ENCODE measurements at regions not wholly inside any gene's neighbourhood (a gene's known extent, or its start where the extent isn't known, plus 50 kb on each side); places are given as distances from the start of the nearest gene placed in this dataset.

DNA sequence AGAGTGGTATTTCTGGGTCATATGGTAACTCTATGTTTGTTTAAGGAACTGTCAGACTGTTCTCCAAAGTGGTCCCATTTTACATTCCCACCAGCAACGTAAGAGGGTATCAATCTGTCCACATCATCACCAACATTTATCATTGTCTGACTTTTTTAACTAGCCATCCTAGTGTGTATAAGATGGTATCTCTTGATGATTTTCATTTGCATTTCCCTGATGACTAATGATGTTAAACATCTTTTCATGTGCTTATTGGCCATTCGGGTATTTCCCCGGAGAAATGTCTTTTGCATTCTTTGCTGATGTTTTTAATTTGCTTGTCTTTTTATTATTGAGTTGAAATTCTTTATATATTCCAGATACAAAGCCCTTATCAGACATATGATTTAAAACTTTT lies 370.1 kb upstream of the NR5A2 start:
- DNase-seq = no peak
- Mint-ChIP-seq H3K4me1 (no peaks in the 10 kb centered on the region), H3K9me3 (no peaks in the 10 kb centered on the region), H3K27me3 (ENCODE audit: insufficient read depth) (no peaks in the 10 kb centered on the region), H3K36me3 (ENCODE audit: low read depth) (no peaks in the 10 kb centered on the region), H3K27ac (no peak overlapping the region), H3K4me3 (no peak overlapping the region)
- H3K36me3 ChIP-seq (ENCODE audit: control insufficient read depth, insufficient read depth, low read length) = no peaks in the 10 kb centered on the region
- H3K27me3 ChIP-seq (ENCODE audit: control insufficient read depth, insufficient read depth, low read length, poor library complexity, severe bottlenecking) = no peaks in the 10 kb centered on the region
- no peak overlapping the region for H3K27ac ChIP-seq (ENCODE audit: low read depth, low read length)
- no peak overlapping the region for H3K9ac ChIP-seq (ENCODE audit: extremely low read depth, low read length, poor library complexity, severe bottlenecking)
- no peak for TF ChIP-seq CTCF (conservative IDR thresholded peaks at IDR 0.05)
- WGBS, 2 experiments (ENCODE audit: insufficient coverage in 1 of 2, insufficient read length in 1 of 2) = 95% methylated on average over 3 of the region's 3 CpGs; no CpG with 5 or more reads in 1 of the 2 experiments
- no peaks in the 10 kb centered on the region for H3K9me3 ChIP-seq (ENCODE audit: control insufficient read depth, low read length)
- H3K4me1 ChIP-seq (ENCODE audit: control insufficient read depth, insufficient read depth, low read length) = no peaks in the 10 kb centered on the region
- no peak overlapping the region for H3K4me3 ChIP-seq (ENCODE audit: low read length)

GRCh38 chr1:199660071-199660470 lies 367.4 kb upstream of the NR5A2 start:
- Histone ChIP-seq H3K4me1 (ENCODE audit: control insufficient read depth, insufficient read depth, low read length) (no peaks in the 10 kb centered on the region), H3K9me3 (ENCODE audit: control insufficient read depth, low read length) (no peaks in the 10 kb centered on the region), H3K27ac (ENCODE audit: low read depth, low read length) (no peak overlapping the region), H3K9ac (ENCODE audit: extremely low read depth, low read length, poor library complexity, severe bottlenecking) (no peak overlapping the region), H3K27me3 (ENCODE audit: control insufficient read depth, insufficient read depth, low read length, poor library complexity, severe bottlenecking) (no peaks in the 10 kb centered on the region), H3K36me3 (ENCODE audit: control insufficient read depth, insufficient read depth, low read length) (no peaks in the 10 kb centered on the region), H3K4me3 (ENCODE audit: low read length) (no peak overlapping the region)
- H3K36me3 Mint-ChIP-seq (ENCODE audit: low read depth) = no peaks in the 10 kb centered on the region
- WGBS, 2 experiments (ENCODE audit: insufficient coverage in 1 of 2, insufficient read length in 1 of 2) = 100% methylated on average over 2 of the region's 2 CpGs; no CpG with 5 or more reads in 1 of the 2 experiments
- no peak for TF ChIP-seq CTCF (conservative IDR thresholded peaks at IDR 0.05)
- no peak for DNase-seq
- H3K9me3 Mint-ChIP-seq = no peaks in the 10 kb centered on the region
- H3K4me1 Mint-ChIP-seq = no peaks in the 10 kb centered on the region
- H3K27me3 Mint-ChIP-seq (ENCODE audit: insufficient read depth) = no peaks in the 10 kb centered on the region
- no peak overlapping the region for H3K27ac Mint-ChIP-seq
- H3K4me3 Mint-ChIP-seq = no peak overlapping the region

- H3K27me3 Mint-ChIP-seq (ENCODE audit: insufficient read depth) = no peaks in the 10 kb centered on the region
- no peaks in the 10 kb centered on the region for H3K9me3 Mint-ChIP-seq
- DNase-seq = no peak
- no peaks in the 10 kb centered on the region for H3K4me1 Mint-ChIP-seq
- Histone ChIP-seq H3K4me1 (ENCODE audit: control insufficient read depth, insufficient read depth, low read length) (no peaks in the 10 kb centered on the region), H3K9me3 (ENCODE audit: control insufficient read depth, low read length) (no peaks in the 10 kb centered on the region), H3K36me3 (ENCODE audit: control insufficient read depth, insufficient read depth, low read length) (no peaks in the 10 kb centered on the region), H3K27ac (ENCODE audit: low read depth, low read length) (no peak overlapping the region), H3K27me3 (ENCODE audit: control insufficient read depth, insufficient read depth, low read length, poor library complexity, severe bottlenecking) (no peaks in the 10 kb centered on the region), H3K4me3 (ENCODE audit: low read length) (no peak overlapping the region), H3K9ac (ENCODE audit: extremely low read depth, low read length, poor library complexity, severe bottlenecking) (no peak overlapping the region)
- 92% methylated on average over 1 of the region's 1 CpG; no CpG with 5 or more reads in 1 of the 2 experiments for WGBS, 2 experiments (ENCODE audit: insufficient coverage in 1 of 2, insufficient read length in 1 of 2)
- H3K4me3 Mint-ChIP-seq = no peak overlapping the region
- no peak overlapping the region for H3K27ac Mint-ChIP-seq
- H3K36me3 Mint-ChIP-seq (ENCODE audit: low read depth) = no peaks in the 10 kb centered on the region
- TF ChIP-seq CTCF (conservative IDR thresholded peaks at IDR 0.05) = no peak
Measured at GRCh38 chr1:199665371-199665770, 362.1 kb upstream of the NR5A2 start.

Measured in endodermal cell (in vitro differentiated cells).